ENCODE measurements at regions not wholly inside any gene's neighbourhood (a gene's known extent, or its start where the extent isn't known, plus 50 kb on each side); places are given as distances from the start of the nearest gene placed in this dataset.
A peak's percentile ranks its signal among the peaks of the same experiment; 100 is the strongest.

DNA sequence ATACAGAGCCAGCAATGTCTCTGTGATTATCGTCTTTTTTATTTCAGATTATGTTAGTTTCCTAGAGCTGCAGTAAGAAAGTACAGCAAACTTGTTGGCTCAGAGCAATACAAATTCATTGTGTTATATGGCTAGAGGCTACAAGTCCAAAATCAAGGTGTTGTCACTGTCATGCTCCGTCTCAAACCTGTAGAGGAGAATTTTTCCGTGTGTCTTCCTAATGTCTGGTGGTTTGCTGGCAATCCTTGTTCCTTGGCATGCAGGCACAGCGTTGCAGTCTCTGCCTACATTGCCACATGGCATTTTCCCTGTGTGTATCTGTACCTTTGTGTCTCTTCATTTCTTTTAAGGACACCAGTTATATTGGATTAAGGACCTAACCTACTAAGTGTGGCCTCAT lies 244.4 kb downstream of the LRRIQ3 start:
- peak; percentile 55 to 65 for DNase-seq

DNA sequence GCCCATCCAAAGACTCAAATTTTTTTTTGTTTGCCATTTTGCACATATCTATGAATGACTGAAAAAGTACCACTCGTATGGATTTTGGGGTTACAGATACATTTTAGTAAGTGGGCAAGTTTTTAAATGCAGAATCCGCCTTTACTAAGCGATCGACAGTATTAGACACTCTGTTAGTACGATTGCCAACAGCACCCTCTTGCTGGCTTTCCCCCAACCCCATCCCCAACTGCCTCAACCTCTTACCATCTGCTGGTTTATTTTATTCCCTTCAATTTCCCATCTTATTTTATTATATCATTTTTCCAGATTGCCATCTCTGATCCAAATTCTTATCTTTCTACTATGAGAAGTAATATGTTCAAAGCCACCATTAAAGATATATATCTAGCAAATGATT lies 244.8 kb downstream of the LRRIQ3 start:
- DNase-seq = peak; percentile 55 to 68

DNA sequence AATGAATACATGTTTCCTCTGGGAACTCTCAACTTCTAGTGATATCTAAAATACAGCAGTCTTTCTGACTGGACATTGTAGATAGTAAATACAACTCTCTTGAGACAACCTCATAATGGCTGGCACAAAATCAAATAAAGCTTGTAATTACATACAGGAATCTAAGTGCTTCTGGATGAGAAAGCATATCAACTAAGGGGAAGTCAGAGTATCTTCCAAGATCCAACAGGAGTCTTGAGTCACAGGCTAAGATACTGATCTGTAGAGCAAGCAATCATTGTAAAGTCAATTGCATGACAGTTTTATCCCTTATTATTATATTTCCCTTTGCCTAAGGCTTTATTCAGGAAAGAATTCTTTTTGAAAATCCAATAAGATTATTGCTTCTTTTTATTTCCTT lies 249.9 kb downstream of the LRRIQ3 start:
- peak in 1 of 2 experiments; percentile 24 for DNase-seq

DNA sequence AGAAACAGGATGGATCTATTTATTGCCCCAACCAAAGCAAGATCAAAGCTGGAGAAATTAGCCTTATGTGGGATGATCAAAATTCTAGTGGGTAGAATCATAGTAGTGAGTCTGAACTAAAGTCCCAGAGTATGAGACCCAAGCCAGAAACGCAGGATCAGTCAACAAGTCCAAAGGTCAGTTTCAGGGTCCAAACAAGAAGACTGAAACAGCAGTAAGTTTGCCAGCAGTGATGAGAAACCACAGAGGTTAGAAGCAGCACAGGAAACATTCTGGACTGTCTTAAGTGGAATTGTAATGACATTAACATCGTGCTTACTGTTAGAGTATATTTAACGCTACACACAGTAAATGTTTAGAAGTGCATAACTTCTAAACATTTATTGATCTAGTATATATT lies 251.0 kb downstream of the LRRIQ3 start:
- DNase-seq = no peak

DNA sequence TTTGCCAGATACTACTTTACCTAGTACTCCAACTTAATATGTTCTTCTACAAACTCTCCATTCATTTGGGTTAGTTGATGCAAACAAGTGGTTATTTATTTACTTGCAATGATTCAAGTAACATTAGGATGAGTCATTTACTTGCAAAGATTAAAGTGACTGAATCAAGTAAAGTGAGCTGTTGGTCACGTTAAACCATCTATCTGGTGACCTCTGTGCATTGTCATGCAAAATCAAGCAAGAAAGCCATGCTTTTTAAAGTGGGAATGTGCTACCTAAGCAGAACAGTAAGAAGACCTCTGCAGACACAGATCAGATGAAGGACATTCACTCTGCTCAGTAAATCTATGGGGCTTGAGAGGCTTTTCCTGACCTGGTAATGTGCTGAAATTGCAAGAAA lies 254.7 kb downstream of the LRRIQ3 start:
- DNase-seq = no peak

DNA sequence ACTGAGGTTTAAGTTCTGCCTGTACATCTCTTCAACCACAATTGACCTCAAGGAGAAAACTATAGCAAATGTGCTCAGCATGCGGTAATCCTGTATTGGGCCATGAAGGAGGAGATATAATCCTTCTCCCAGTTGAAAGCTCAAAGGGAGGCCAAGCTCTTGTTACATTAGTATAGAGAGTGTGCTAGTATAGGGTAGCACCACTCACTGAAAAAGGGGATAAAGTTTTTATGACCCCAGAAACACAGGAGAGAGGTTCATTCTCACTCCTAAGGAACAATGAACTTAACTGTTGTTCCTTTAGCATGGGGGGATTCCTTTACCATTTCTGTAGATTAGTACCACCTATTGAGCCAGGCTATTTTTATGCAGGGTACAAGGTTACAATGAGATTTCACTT lies 267.7 kb downstream of the LRRIQ3 start:
- no peak for DNase-seq

DNA sequence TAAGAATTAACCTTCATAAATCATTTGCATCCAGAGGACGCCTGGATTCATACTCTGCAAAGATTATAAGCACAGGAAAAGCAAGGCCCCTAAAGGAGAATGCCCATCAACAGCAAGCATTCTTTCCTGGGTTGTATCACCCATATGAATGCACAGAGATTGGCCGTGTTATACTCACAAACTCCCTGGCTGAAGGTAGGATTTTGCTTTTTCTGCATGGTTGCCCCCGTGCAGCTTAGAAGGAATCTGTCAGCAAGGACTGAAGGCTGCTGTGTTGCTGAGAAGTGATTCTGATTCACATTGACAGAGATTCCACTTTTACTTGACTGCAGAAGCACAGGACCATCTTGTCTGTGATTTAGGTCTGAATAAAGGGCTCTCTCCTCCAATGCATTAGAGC lies 283.0 kb downstream of the LRRIQ3 start:
- peak in 1 of 2 experiments; percentile 38 for DNase-seq

DNA sequence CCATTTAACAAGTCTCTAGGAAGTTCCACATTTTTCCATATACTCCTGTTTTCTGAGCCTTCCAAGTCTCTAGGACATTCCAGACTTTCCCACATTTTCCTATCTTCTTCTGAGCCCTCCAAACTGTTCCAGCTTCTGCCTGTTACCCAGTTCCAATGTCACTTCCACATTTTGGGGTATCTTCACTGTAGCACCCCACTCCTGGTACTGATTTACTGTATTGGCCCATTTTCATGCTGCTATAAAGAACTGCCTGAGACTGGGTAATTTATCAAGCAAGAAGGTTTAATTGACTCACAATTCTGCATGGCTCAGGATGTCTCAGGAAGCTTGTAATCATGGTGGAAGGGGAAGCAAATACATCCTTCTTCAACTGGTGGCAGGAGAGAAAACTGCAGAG lies 285.0 kb downstream of the LRRIQ3 start:
- DNase-seq = no peak

DNA sequence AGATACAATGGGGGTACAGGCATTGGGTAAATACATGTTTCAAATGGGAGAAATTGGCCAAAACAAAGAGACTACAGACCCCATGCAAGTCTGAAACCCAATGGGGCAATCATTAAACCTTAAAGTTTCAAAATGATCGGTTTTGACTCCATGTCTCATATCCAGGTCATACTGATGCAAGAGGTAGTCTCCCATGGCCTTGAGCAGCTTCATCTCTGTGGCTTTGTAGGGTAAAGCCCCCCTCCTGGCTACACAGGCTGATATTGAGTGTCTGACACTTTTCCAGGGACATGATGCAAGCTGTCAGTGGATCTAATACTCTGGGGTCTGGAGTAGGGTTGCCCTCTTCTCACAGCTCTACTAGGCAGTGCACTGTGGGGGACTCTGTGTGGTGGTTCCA lies 286.1 kb downstream of the LRRIQ3 start:
- no peak for DNase-seq

DNA sequence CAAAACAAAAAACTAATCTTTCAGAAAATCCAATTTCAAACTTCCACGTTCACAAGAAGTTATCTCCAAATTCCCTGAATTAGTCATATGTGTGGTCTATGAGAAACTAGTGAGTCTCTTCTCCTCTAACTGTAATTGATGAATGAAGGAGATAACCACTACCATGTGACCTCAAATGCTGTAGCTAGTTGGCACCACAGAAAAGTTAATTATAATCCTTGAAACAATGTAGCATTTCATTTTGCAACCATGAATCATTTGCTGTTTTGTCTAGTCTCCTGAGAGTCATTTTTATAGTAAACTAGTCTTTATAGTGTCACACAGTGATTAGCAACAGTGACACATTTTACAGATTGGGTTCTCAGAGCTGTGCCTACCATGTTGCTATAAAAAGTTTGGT lies 287.5 kb downstream of the LRRIQ3 start:
- no peak for DNase-seq

DNA sequence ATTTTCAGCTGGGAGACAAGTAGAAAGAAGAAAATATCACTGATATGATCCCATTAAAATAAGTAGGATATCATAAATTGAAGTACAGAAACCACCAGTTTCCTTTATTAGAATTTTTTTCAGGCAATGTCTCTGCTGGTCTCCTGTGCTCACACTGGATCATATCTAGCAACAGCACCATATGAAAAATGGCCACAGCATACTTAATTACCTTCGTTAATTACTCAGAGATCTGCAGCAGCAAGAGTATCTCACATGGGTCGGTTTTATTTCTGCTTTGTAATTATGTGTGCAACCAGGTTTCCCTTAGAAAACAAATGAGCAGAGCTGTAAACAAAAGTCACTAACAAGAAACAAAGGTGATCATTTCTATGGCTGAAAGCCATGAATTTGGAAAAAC lies 287.9 kb downstream of the LRRIQ3 start:
- DNase-seq = no peak

DNA sequence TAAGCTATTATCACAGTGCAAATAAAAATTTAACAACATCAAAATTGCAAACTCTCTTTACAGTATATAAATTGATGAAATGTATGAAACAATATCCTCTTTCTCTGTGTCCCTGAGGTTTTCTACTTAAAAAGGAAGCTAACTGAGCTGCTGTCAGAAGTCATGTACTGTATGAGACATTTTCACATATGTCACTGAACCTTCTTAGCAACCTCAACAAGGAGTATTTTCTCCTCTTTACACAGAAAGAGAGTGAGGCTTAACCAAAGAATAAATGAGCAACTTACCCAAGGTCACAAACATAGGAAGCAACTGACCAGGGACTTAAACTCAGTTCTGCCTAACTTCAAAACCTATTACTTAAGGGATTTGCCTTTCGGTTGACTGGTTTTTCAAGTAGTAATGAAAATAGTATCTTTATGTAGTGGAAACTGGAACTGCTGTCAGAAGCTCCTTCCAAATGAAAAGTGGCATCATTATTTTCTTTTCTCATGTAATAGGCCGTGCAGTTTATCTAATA lies 288.9 kb downstream of the LRRIQ3 start:
- DNase-seq = peak; percentile 28 to 45

DNA sequence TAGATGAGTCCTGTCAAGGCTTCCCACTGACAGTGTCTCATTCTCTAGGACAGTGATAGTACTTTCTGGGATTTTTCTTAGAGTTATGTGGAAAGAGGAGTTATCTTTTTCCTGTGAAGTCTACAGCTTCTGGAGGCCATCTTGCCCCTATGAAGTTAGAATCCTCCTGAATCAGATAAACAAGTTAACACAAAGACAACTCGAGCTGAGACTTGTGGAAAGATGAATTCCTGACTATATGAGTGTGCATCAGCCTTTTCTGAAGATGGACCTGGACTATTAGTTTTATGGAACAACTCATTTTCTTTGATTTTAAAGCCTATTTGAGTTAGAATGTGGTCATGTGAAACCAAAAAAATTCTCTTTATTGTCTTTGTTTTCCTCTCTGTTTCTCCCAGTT lies 290.9 kb downstream of the LRRIQ3 start:
- DNase-seq = no peak

DNA sequence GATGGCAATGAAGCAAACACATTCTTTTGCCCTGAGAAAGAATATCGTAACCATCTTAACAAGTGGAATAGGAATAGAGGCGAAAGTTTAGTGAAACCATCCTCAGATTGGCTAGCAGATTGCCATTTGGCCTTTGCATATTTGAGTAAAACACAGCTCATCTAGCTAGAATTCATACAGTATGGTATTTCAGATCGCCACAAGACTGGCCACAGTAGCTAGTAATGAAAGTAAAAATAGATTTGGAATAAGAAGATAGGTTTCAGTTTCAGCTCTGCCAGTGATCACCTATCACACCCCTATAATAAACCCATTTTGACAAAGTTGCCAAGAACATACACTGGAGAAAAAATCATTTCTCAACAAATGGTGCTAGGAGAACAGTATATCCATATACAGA lies 294.9 kb downstream of the LRRIQ3 start:
- DNase-seq = no peak

DNA sequence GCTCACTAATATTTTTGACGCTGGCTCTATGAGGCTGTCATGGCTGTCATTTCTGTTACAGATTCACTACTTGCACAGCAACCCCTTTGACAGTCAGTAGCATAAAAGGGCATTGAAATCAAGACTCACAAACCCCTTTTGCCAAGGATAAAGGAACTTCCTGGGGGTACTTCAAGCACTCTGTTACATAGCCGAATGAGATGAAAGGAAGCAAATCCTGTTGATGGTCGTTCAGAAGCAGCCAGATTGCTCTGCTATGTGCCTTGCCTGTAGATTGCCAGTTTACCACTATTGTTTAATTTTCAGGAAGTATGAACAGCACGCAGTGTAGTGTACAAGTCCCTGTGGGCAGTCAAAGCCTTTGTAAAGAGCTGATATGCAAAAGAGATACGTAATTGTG lies 296.2 kb downstream of the LRRIQ3 start:
- no peak for DNase-seq

DNA sequence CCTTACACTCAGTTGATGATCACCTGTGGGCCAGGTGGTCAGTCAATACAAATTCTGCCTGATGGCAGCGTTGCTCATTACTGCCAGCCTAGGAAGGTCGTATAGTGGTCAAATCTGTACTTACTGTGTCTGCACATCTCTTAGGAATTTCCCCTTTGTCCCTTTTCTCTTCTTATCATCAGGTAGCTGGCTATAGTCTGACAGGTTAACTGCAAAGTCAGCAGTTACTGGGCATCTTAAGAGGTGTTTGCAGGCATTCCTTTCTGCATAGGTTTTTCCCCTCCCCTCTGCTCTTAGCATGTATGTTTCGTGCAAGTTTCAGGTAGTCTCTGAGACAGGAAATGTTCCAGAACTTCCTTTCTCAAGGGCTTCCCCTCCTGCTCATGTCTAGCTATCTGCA lies 298.7 kb downstream of the LRRIQ3 start:
- no peak for DNase-seq

DNA sequence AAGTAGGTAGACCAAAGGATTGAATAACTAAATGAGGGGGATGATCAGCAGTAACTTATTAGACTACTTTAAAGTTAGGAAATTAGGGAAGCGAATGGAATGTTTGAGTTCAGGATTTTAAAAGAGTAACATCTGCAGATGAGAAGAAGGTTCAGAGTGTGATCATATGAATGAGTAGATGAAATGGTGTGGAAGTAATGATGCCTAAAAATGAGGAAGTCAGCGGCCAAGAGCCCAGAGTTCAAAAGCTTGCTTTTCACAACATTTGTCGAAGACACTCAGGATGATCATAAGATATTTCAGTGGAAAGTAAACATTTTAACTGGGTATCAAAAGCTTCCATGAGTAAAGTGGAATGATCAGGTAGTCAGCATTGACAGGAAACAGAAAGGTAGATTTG lies 299.4 kb downstream of the LRRIQ3 start:
- no peak for DNase-seq

DNA sequence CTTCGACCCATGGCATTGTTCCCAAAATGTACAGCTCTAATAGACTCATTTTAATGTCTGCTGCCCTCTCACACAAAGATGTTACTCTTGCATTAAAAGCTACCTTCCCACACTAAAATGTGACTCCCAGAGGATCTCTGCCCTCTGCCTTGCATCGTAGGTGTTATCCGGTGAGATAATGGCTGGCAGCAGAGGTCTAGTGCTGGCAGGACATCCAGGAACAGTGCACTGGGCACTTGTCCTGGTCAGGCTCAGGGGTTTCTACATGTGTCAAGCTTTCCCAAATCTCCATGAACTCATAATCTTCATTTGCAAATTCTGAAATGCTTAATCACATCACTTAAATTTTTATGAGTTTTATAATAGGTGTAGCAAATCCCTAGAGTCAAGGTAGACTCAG lies 310.6 kb downstream of the LRRIQ3 start:
- peak in 1 of 2 experiments; percentile 50 for DNase-seq

DNA sequence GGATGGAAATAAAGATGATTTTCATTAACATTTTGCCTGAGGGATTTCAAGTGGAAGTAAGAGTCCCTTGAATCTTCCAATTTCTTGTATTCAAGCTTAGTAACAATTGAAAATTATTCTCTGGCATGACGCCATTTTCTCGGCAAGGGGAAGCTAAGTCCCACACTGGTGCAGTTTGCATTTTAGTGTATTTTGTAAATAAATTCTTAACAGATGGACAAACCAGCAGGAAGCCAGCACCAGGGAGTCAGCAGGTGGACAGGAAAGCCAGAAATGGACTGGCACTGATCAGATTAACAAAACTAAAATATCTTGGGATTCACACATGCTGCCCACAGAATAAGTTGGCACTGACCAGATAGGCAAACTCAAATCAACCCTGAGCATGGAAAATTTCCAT lies 311.3 kb downstream of the LRRIQ3 start:
- DNase-seq = peak; percentile 89 to 96

DNA sequence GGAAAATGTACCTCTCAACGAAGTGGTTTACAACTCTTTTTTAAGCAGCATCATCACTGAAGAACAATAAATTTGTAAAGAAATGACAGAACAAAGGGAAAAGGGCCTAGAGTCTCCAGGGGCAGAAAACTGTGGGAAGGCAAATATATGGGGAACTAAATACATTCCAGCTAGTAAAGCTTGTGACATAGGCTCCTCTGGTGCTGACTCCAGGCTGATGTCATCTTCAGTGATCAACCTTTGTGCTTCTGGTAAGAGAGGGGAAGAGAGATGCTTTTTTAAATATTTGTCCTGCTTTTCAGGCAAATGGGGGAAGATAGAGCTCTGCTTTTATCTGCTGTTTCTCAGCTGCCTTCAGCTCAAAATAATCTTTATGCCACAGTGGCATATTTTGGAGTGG lies 323.2 kb downstream of the LRRIQ3 start:
- DNase-seq = no peak

DNA sequence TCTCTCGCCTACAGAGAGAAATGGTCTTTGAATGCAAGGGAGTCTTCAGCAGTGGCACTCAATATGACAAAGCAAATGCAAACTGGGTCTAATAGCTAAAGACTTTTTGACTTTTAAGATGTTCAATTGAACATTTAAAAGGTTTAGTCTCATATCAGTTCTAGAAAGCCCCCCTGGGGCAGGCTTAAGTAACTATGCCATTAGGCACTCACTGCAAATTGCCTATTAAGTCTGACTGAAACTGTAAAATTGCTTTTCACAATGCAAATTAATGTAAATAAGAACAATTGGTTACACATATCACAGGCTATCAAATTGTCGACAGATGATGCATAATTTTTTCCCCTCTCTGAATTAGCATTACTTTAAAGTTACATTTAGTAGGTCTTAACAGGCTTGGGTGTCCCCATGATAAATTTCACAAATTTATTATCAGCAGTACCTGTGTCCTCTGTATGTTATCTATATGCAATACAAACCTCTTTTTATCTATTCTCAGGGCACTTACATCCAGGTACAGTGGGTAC lies 329.1 kb downstream of the LRRIQ3 start:
- no peak for DNase-seq

DNA sequence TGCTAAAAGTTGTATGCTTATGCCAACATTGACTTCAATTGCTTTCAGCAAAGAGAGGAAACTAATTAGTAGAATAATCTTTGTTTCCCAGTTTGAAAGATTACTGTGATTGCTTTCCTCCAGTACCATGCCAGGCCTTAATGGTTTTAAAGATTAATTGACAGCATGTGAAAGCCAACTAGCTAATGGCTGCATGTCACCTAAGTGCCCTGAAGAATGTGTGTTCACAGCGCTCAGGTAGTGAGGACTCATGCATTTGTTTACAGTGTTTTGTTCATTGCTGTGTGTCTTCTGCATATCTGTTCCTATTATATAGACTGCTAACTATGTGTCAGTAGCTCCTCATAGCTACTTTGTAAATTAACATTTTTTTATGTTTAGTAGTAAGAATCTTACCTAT lies 335.6 kb downstream of the LRRIQ3 start:
- no peak for DNase-seq

DNA sequence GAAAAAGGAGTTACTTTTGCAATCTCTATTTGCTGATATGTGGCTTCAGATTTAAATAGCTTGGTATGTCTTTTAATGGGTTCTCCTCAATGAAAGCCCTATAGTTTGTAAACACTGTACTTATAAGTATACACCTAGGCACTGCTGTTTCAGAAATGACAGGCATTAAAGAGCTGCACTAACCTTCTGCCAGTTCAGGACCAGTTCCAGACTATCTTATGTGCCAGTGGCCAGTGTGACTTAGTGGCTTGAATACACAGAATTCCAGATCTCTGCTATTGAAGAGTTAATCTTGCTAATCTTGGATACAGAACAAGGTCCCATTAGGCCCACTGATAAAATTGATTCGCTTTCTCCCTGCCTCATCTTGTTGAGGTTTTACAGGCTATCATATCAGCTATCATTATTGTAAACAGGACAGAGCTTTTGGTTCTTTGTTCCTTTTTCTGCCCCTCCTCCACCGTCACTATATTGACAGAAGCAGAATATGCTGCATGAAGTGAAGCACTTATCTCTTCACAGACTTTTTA lies 337.5 kb downstream of the LRRIQ3 start:
- DNase-seq = no peak

DNA sequence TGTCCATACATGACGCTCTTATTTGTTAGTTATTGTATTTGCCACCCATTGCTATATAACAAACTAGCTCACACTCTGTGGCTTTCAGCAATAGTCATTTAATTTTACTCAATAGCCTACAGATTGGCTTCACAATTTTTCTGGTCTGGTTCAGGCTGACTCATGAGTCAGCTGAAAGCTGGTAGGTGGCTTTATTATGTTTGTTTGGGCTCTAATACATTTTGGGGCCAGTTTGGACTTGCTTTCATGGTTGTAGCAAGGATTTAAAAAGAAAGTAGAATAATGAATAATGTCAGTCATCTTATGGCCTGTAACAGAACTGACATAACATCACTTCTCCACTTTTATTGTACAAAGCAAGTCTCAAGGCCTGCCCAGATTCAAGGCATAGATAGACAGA lies 338.7 kb downstream of the LRRIQ3 start:
- no peak for DNase-seq

DNA sequence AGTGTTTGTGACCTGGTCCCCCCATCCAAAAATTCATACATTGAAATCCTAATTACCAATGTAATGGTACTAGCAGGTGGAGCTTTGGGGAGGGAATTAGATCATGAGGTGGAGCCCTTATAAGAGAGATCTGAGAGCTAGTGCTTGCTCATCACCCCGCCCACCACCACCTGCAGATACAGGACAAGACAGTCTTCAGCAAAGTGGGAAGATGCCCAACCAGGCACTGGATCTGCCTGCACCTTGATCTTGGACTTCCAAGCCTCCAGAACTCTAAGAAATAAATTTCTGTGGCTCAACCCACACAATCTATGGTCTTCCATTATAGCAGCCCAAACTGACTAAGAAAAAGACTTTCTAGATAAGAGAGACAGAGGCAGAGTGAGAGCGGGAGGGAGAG lies 343.4 kb downstream of the LRRIQ3 start:
- DNase-seq = no peak

All from NCI-H446 (cell line).